ENCODE measurements at regions not wholly inside any gene's neighbourhood (a gene's known extent, or its start where the extent isn't known, plus 50 kb on each side); places are given as distances from the start of the nearest gene placed in this dataset.
"Not testable (repeated sequence)": the region's sequence is repeated elsewhere in the genome, so short reads cannot be mapped to it uniquely, and the experiment has no call there.

- DNase-seq (ENCODE audit: low read depth, low spot score), result no peak
Observed at GRCh38 chr12:131613678-131614077, 97.2 kb upstream of the SFSWAP start.

- DNase-seq (ENCODE audit: low read depth, low spot score), result no peak
Observed at GRCh38 chr12:131615326-131616042, 95.4 kb upstream of the SFSWAP start.

GRCh38 chr12:131616043-131616700 lies 94.7 kb upstream of the SFSWAP start:
- no peak for DNase-seq (ENCODE audit: low read depth, low spot score)

GRCh38 chr12:131616738-131617137 lies 94.2 kb upstream of the SFSWAP start:
- no peak for DNase-seq (ENCODE audit: low read depth, low spot score)

- DNase-seq (ENCODE audit: low read depth, low spot score), result no peak
Observed at GRCh38 chr12:131617179-131617578, 93.7 kb upstream of the SFSWAP start.

- DNase-seq (ENCODE audit: low read depth, low spot score), result no peak
Observed at GRCh38 chr12:131617596-131618302, 93.1 kb upstream of the SFSWAP start.

- peak; percentile 76 for DNase-seq (ENCODE audit: low read depth, low spot score)
Observed at GRCh38 chr12:131618303-131618658, 92.6 kb upstream of the SFSWAP start.

GRCh38 chr12:131618701-131619100 lies 92.2 kb upstream of the SFSWAP start:
- no peak for DNase-seq (ENCODE audit: low read depth, low spot score)

GRCh38 chr12:131619106-131619642 lies 91.7 kb upstream of the SFSWAP start:
- DNase-seq (ENCODE audit: low read depth, low spot score), result no peak

- no peak for DNase-seq (ENCODE audit: low read depth, low spot score)
Observed at GRCh38 chr12:131619736-131620506, 91.0 kb upstream of the SFSWAP start.

- peak; percentile 56 for DNase-seq (ENCODE audit: low read depth, low spot score)
Observed at GRCh38 chr12:131620520-131620919, 90.4 kb upstream of the SFSWAP start.

- peak; percentile 39 for DNase-seq (ENCODE audit: low read depth, low spot score)
Observed at GRCh38 chr12:131620946-131621681, 89.8 kb upstream of the SFSWAP start.

GRCh38 chr12:131621701-131622421 lies 89.0 kb upstream of the SFSWAP start:
- DNase-seq (ENCODE audit: low read depth, low spot score), result peak; percentile 53

GRCh38 chr12:131622422-131622955 lies 88.4 kb upstream of the SFSWAP start:
- DNase-seq (ENCODE audit: low read depth, low spot score), result no peak

- DNase-seq (ENCODE audit: low read depth, low spot score), result not testable (repeated sequence)
Observed at GRCh38 chr12:131623404-131624368, 87.2 kb upstream of the SFSWAP start.

GRCh38 chr12:131624369-131624739 lies 86.5 kb upstream of the SFSWAP start:
- DNase-seq (ENCODE audit: low read depth, low spot score), result not testable (repeated sequence)

- peak; percentile 83 for DNase-seq (ENCODE audit: low read depth, low spot score)
Observed at GRCh38 chr12:131624756-131625501, 86.0 kb upstream of the SFSWAP start.
